Kidney tubule cell (primary cell): ENCODE measurements at regions not wholly inside any gene's neighbourhood (a gene's known extent, or its start where the extent isn't known, plus 50 kb on each side); places are given as distances from the start of the nearest gene placed in this dataset.

Experiments used
- DNase-seq: peaks from one replicate; pipeline ENCODE4 v3.0.0-alpha.2; 2018; ENCODE audit warnings: low spot score

DNA sequence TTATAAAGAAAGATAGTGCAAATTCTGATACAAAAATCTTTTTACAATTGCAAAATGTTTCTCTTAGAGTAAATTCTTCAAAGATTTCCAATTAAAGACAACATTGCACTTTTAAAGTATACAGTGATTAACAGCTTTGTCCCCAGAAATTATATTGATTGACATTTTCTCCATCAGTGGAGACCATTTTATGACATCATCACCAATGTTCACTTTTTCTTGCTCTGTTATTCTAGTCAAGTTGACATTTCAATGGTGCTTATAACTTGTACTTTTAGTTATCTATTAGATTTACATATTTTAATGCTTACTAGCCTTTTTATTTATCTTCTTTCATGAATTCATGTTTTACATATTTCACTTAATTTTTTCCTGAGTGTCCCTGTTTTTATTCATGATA, 524.8 kb downstream of the HAO1 start:
- DNase-seq: no peak

DNA sequence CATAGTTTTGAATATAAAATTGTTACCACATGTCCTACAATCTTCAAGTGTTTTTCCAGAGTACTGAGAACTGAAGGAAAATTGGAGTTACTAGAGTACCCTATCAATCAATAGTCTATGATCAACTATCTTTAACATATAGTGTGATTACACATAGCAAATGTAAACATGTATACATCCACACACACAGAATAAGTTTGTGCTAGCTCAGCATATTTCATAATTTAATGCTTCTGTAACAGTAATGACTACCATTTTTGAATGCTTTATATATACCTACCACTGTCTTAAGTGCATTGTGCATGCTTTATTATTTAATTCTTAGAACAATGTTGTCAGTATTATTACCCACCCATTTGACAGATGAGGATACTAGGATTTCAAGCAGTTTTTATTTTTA, 523.9 kb downstream of the HAO1 start:
- DNase-seq: no peak

DNA sequence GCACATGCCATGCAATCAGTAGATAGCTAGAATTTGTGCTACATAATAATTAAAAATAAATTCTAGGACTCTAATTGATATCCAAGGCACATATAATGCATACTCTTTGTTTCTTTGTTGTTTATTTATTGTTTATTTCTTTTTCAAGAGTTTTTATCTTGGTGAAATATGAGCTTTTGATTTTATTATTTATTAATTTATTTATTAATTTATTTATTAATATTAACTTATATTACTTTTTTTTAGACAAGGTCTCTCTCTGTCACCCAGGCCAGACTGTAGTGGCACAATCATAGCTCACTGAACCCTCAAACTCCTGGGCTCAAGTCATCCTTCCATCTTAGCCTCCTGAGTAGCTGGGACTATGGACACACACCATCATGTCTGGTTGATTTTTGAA, 519.9 kb downstream of the HAO1 start:
- no peak for DNase-seq

DNA sequence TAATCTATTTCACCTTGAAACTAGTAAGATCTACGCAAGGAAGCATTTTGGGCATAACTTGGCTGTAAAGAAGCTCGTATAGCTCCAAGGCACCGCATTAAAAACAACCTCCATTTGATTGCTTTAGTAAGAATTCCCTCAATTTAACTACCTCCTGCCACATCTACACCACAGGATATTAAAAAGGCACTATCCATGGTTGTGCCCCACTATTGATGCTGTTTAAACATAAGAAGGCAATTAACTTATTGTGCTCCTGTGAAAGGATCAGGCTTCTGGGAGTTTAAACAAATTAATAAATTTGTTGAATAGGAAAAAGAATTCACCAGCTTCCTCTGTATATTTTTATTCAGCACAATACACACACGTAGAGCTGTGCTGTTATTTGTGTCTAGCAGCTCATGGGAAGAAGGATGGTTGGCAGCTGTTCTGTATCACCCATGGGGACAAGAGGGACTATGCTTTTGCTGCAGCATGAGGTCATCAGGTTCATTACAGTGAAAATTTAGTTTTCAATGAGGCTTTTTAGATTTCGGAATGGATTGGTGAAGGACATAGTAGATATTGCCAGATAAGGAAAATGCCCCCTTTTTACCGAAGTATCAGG, 513.3 kb downstream of the HAO1 start:
- no peak for DNase-seq

DNA sequence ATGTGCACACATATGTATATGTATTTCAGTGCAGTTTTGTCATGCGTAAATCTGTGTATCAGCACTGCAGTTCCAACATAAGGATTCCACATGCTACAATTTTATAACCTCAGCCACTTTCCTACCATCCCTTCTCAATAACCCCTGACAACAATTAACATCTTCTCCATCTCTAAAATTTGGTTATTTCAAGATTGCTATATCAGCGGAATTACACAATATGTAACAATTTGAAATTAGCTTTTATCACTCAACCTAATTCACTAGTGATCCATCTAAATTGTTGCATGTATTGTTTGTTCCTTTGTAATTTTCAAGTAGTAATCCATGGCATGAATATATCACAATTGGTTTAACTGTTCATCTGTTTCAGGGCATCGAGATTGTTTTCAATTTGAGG, 511.3 kb downstream of the HAO1 start:
- DNase-seq: no peak

DNA sequence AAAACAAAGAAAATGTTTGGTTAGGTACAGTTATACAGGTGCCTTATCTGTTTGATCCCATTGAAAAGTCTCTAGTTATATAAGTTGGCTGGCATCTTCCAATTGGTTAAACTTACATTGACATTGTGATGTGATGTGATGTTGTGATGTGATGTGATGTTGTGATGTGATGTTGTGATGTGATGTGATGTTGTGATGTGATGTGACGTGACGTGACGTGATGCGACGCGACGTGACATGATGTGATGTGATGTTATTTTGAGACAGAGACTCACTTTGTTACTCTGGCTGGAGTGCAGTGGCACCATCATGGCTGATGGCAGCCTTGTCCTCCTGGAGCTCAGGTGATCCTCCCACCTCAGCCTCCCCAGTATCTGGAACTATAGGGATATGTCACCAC, 507.6 kb downstream of the HAO1 start:
- no peak for DNase-seq

DNA sequence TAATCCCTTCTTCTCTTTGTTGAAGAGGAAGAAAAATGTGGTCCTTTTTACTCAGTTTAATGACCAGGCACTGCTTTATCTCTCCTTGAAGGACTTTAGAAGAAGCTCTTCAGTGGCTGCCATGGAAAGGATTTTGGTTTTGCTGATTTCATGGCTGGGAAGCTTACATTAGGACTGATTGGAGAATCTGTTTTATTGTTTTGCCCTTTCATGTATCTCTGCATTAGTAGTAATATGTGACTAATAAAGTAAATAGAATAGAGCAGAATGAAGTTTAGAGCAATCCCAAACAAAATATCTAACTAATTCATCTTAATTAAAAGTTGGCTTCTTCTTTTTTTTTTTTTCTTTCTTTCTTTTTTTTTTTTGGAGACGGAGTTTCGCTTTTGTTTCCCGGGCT, 502.9 kb downstream of the HAO1 start:
- no peak for DNase-seq

DNA sequence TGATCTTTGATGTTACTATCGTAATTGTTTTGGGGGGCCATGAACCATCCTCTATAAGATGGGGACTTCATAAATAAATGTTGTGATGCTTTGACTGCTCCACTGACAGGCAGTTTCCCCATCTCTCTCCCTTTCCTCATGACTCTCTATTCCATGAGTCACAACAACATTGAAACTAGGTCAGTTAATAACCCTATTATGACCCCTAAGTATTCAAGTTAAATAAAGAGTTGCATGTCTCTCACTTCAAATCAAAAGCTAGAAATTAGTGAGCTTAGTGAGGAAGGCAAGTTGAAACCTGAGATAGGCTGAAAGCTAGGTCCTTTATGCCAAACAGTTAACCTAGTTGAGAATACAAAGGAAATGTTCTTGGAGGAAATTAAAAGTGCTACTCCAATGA, 491.0 kb downstream of the HAO1 start:
- DNase-seq: peak; percentile 1

DNA sequence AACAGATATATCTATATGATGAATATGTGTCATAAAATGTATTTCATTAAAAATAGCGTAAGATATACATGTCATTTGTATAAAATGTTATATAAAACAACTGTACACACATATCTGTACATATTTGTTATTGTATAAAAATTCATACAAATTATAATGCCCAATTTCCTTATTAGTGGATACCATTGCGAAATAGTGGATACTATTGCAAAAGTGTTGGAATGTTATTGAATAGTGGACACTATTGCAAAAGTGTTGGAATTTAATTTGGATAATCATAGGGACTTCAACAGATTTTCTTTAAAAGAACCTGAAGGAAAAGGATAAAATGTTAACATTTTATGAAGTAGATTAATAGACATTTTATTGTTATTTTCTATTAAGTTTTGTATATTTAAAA, 487.4 kb downstream of the HAO1 start:
- DNase-seq: no peak

DNA sequence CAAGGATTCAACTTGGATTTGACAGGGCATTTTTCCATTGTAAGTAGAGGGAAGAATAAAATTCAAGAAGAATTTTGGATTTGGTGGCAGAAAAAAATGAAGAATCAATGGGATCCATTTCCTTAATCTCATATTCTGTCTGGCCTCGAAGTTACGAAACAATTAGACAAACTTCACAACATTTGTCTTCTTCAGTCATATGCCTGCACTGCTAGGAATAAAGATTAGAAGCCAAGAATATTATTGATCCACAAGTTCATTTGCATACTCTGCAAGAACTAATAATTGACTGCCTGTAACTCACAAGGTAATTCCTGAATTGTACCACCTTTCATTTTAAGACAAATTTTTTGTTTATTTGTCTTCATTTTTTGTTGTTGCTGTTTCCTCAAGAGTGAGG, 486.2 kb downstream of the HAO1 start:
- DNase-seq: no peak

DNA sequence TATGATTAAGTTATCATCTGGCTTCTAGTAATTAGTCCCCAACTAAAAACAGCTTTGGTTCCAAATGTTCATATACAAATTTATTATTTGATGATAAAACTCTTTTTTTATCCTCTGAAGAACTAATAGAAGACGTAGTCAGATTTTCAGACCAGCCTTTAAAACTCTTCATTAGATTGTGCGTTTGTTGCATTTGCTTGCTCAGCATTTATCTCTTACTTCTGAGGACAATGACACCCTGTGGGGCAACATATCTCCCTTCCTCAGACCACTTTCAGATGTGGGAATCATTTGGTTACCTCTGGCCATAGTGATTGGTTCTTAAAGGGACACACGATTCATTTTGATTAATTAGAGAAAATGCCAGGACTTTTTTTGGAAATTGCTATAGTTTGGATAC, 481.8 kb downstream of the HAO1 start:
- no peak for DNase-seq

DNA sequence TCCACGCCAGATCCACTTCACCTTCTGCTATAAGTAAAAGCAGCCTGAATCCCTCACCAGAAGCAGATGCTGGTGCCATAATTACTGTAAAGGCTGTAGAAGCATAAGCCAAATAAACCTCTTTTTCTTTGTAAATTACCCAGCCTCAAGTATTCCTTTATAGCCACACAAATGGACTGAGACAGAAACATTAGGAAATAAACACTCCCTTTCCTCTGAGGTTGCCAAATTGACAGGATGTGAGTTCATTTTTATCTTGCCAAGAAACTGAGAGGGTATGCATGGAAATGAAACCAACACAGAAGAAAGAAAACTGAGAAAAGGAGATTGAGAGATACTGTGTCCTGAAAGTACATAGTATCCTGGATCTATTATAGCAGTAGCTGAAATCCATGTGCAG, 481.2 kb downstream of the HAO1 start:
- no peak for DNase-seq

DNA sequence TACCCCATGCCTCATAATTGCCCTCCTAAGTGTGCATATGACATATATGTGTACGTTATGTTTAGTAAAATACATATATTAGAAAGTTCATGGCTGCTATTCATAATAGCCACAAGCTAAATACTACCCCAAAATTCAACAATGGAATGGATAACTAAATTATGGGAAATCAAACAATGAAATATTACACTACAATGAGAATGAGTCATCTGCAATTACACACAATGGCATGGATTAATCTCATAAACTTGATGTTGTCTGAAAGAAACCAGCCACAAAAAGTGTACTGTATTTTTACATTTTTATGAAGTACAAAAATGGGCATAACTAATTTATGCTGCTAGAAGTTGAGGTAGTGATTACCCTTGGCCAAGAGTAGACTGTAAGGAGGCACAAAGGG, 477.0 kb downstream of the HAO1 start:
- DNase-seq: no peak

DNA sequence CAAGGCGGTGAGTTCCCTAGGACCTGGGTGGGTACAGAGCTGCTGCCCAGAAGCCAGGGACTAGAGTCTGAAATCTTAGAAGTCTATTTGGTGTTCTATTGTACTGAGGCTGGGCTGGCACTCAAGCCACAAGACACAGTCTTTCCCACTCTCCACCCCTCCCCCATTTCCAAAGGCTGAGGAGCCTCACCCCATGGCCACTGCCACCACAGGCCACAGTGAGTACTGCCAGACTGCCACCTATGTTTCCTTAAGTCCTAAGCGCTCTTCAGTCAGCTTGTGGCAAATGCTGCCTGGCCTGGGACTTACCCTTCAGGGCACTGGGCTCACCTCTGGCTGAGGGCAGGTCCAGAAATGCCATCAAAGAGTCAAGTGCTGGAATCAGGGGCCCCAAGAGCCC, 469.3 kb downstream of the HAO1 start:
- DNase-seq: no peak

DNA sequence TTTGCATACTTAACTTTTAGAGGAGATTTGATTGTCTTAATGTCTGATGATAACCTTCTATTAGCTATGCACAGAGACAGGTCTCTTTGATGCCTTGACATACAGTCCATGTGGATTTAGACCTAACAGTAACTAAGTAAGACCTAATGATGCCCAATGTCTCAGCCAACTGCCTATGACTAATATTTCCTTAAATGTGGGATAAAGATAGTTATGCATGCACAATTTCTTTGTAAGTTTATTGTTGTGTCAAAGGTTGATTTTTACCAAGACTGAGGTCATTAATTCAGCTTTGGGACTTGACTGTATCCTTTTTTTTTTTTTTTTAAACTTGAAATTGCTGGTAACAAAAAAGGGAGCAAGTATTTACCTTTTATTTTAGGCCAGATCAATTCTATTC, 450.0 kb downstream of the HAO1 start:
- peak; percentile 51 for DNase-seq

DNA sequence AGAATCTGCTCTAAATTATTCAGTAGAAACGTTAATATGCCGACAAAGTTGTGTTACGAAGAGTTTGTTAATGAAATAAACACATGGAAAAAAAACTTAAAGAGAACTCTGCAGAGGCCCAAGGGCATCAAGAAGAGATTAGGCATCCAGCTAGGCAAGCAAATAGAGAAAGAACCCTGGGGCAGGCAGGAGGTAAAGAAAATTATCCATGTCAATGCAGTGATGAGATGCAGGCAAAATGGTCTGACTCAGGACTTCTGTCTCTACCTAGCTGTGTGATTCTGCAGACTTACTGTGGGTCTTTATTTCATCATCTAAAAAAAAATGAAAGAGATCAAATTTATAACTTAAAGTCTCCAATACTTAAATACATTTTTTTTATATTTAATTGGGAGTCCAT, 448.0 kb downstream of the HAO1 start:
- DNase-seq: no peak

DNA sequence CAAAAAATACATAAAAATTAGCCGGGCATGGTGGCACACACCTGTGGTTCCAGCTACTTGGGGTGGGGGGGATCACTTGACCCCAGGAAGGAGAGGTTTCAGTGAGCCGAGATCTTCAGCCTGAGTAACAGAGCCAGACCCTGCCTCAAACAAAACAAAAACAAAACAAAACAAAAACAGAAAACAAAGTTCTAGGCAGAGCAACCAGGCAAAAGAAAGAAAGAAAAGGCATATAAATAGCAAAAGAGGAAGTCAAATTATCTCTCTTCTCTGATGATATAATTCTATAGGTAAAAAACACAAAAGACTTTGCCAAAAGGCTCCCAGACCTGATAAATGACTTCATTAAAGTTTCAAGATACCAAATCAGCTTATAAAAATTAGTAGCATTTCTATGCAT, 446.9 kb downstream of the HAO1 start:
- no peak for DNase-seq

DNA sequence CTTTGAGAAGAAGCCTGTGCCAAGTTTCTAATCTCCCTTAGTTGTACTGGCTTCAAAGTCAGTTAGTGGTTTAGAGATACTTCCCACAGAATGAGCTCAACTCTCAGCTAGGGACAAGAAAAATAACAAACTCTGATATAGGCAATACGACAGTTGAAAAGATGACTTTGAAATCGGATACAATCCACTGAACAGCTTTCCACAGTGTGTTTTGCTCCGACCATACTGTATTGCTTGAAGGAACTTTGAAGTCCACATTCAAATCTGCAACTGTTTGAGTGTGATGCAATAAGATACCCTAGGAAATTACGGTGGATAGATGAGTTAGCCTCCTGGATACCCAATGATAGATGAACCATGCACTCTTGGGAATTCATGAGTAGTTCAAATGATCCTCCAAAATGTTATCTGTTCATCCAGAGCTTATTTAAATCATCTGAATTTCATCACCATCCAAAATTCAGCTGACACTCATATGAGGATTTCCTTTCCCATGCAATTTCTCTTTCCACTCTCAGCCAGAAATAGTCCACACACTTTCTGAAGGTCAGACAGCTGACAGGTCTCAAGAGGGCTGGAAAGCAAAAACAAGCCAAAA, 443.8 kb downstream of the HAO1 start:
- DNase-seq: peak; percentile 42

DNA sequence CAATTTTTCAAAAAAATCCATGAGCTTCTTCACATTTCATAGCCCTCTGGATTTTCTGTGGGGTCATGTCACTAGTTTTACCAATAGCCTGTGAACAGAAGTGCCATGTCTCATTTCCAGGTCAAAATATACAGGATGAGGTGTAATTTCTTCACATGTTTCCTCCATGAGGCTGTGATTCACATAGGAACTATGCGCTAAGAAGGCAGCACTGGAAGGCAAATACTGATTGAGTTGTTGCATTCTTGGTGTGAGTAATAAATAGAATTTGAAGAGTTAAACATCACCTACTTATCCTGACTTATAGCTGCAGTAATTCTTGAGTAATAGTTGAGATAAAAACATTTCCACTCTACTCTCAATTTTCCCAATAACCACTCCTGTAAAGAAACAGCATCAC, 442.3 kb downstream of the HAO1 start:
- peak; percentile 96 for DNase-seq

DNA sequence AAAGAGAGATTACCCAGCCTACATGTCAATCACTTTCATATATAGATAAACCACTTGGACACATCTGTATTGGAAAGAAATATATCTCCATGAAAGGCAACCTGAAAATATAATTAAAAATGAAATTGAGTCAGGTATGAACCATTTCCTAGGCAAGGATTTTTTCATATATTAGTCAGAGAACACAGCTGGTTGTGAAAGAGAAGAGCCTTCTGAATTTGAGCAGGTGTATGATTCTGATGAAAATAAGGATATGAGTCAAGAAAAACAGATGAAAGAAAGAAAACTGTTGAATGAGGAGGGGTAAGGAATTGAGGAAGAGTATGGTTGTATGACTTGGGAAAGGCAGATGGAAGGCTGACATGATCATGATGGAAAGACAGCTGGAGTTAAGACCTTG, 441.1 kb downstream of the HAO1 start:
- peak; percentile 58 for DNase-seq

DNA sequence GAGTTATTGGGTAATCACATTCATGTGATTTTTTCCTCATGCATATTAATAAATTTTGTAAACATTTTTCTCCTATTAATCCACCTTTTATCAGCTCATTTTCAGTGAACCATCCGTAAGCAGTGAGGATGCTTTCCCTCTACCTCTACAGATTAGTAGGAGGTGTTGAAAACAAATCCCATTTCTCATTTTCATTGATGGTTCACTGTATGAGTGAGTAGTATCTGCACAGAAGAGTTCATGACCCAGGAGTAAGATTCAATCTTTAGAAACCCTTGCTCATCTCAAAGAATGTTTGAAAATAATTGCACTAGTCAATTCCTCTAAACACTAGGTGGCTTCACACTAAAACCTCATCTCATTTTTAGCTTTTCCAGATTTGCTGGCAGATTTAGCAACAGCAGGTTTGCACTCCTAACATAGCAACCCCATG, 440.0 kb downstream of the HAO1 start:
- no peak for DNase-seq

DNA sequence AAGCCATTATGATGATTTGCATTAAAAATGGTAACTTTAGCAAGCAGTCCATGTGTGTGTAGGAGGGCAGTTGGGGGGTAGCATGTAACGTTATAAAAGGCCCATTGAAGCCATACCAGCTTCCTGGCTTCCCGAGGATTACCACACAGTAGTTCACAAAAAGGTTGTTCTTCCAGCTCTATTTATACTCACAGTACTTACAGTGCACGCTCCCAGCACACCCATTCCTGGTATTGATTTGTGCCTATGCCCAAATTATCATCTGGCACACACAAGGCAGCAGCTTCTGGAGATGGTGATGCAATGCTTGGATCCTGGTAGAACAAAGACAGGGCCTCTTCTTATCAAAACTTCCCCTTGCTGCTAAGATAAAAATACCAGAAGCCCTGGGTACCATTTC, 436.8 kb downstream of the HAO1 start:
- DNase-seq: no peak

DNA sequence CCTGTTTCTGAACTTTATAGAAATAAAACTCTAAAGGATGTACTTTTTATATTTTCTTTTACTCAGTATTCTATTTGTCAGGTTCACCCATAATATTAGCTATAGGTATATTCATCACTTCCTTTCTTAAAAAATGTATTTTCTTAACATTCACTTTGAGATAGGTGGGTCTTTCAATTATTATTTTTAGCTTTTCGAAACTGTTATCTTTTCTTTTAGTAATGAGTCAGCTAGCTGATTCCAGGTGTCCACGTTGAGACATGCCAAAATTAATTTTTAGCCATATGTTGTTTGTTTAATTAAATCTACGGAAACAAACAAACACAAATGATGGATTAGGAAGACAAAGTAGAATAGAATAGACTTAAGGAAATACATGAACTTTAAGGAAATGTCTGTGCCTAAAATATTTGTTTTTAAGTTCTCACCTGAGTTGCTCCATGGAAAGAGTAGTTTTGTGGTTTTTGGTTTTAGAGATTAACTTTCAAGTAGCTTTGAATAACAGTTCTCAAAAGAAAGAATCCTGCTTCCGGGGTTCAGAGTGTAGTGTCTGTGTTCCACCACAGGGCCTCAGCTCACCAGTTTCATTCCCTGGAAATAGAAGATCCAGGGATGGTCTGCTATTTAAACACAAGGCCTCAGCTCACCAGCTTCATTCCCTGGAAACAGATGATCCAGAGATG, 435.0 kb downstream of the HAO1 start:
- no peak for DNase-seq

DNA sequence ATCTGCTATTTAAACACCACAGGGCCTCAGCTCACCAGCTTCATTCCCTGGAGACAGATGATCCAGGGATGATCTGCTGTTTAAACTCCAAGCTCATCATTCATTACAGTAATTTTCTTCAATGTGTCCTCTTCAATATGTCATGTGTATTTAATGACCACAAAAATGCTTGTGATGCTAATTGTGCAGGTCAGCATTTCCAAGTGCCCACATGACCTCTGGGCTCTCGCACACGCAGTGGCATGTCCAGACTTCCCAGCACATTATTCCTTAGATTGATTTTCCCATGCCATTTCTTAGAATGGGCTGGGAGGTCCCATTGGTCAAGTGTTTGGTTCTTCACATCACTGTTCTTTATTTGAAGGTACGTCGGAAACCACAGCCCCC, 434.4 kb downstream of the HAO1 start:
- no peak for DNase-seq
